Vagina (tissue), 2 donors: ENCODE measurements at regions not wholly inside any gene's neighbourhood (a gene's known extent, or its start where the extent isn't known, plus 50 kb on each side); places are given as distances from the start of the nearest gene placed in this dataset.
"Not testable (repeated sequence)": the region's sequence is repeated elsewhere in the genome, so short reads cannot be mapped to it uniquely, and the experiment has no call there.

Source experiments
- DNase-seq, 2 donors: peaks; one replicate each; pipeline ENCODE4 v3.0.0-alpha.2; 2017; ENCODE audit errors: extremely low spot score in 2 of 2
- H3K27ac ChIP-seq: fragments of 200-600 bp; sonication (generic); one replicate; pipeline ENCODE4 v1.5.1; 2019
- H3K27me3 ChIP-seq: fragments of 200-600 bp; sonication (generic); one replicate; pipeline ENCODE4 v1.5.1; 2019
- H3K36me3 ChIP-seq, 2 donors: fragments of 200-600 bp; sonication (generic); one replicate each; pipeline ENCODE4 v1.5.1; 2017 to 2019
- H3K4me1 ChIP-seq: fragments of 200-600 bp; sonication (generic); one replicate; pipeline ENCODE4 v1.5.1; 2019
- H3K4me3 ChIP-seq, 2 donors: fragments of 200-600 bp; sonication (generic); 1 replicate in 1 of 2; 2 replicates in 1 of 2; pipeline ENCODE4 v1.5.1; 2016 to 2019
- H3K9me3 ChIP-seq: fragments of 200-600 bp; sonication (generic); one replicate; pipeline ENCODE4 v1.5.1; 2019
- POLR2A ChIP-seq, 2 donors: fragments of 450-650 bp; IDR thresholded peaks; one replicate each; pipeline ENCODE4 v1.6.1; 2017; ENCODE audit warnings: antibody characterized with exemption in 2 of 2, mild to moderate bottlenecking in 2 of 2, moderate library complexity in 2 of 2
- POLR2AphosphoS5 ChIP-seq, 2 donors: sonication (generic); formaldehyde crosslinking; IDR thresholded peaks; one replicate each; pipeline ENCODE4 v1.9.0; 2017; ENCODE audit warnings: antibody characterized with exemption in 2 of 2, mild to moderate bottlenecking in 2 of 2, low read depth in 1 of 2; ENCODE audit not compliant: insufficient read depth in 1 of 2
- intact Hi-C: fragments of 100-400 bp; cut with DNase I; formaldehyde crosslinking; loops from one replicate; pipeline ENCODE4 v1.15.1; 2023
- TF ChIP-seq, protein P1 (sequence below), 3 experiments: fragments of 450-650 bp in 2 of 3; fragments of 200-600 bp in 1 of 3; sonication (generic) in 1 of 3; IDR thresholded peaks; one replicate each; pipeline ENCODE4 v1.5.1; 2017 to 2019; ENCODE audit warnings: antibody characterized with exemption in 3 of 3, mild to moderate bottlenecking in 2 of 3, moderate library complexity in 2 of 3

DNA sequence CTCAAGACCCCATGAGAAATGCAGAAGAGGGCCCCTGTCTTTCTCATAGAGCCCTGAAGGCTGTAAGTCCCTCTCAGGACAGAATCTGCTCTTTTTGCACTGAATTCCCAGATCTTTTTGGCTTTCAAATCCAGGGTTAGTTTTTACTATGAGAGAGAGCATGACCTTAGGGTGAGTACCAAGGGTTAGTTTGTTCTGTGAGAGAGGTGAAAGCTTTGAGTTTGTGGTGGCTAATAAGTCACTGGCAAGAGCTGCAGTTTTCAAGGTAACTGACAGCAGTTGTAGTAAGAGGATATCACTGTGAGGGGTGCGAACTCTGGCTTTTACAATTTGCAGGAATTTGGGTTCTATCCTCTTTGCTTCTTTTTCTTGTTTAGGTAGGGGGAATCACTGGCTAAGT lies 248.4 kb upstream of the KCNH7 start:
- Histone ChIP-seq H3K4me1 (no peaks in the 10 kb centered on the region), H3K27ac (no peak overlapping the region), H3K9me3 (no peaks in the 10 kb centered on the region), H3K27me3 (no peaks in the 10 kb centered on the region), H3K36me3 (no peaks in the 10 kb centered on the region), H3K4me3 (no peak overlapping the region)
- TF ChIP-seq, protein P1, sequence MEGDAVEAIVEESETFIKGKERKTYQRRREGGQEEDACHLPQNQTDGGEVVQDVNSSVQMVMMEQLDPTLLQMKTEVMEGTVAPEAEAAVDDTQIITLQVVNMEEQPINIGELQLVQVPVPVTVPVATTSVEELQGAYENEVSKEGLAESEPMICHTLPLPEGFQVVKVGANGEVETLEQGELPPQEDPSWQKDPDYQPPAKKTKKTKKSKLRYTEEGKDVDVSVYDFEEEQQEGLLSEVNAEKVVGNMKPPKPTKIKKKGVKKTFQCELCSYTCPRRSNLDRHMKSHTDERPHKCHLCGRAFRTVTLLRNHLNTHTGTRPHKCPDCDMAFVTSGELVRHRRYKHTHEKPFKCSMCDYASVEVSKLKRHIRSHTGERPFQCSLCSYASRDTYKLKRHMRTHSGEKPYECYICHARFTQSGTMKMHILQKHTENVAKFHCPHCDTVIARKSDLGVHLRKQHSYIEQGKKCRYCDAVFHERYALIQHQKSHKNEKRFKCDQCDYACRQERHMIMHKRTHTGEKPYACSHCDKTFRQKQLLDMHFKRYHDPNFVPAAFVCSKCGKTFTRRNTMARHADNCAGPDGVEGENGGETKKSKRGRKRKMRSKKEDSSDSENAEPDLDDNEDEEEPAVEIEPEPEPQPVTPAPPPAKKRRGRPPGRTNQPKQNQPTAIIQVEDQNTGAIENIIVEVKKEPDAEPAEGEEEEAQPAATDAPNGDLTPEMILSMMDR (IDR thresholded peaks at IDR 0.05) = no peak
- TF ChIP-seq POLR2AphosphoS5 (IDR thresholded peaks at IDR 0.05; ENCODE audit: insufficient read depth in 1 of 2, low read depth in 1 of 2) = no peak
- TF ChIP-seq POLR2A (IDR thresholded peaks at IDR 0.05) = no peak
- DNase-seq = no peak
- intact Hi-C loops = no loop called here

DNA sequence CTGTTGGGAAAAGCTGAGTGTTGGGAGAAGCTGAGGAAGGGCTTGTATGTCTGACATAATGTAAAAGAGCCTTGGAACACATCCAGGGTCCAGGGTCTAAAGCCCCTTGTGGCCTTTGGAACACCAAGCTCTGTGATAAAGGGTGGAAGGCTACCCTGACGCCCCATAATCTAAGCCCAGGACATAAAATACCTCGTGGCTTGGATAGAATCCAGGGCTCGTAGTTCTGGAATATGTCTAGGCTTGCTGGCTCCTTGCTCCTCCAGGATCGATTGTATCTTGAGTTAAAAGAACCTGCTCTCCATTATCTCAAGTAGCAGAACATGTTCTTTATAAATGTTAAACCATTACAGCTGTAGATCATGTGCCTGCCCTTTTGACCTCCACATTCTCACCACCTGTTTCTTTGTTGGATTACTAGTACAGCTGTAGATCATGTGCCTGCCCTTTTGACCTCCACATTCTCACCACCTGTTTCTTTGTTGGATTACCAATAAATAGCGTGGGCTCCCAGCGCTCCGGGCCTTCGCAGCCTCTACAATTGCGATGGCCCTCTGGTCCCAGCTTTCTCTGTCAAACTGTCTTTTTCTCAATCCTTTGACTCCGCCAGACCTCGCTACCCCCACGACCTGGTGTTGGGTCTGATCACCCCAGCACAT lies 246.9 kb upstream of the KCNH7 start:
- DNase-seq, H3K9me3 ChIP-seq, H3K27ac ChIP-seq, H3K36me3 ChIP-seq, H3K4me1 ChIP-seq, intact Hi-C loops, H3K27me3 ChIP-seq, H3K4me3 ChIP-seq: not testable (repeated sequence)

DNA sequence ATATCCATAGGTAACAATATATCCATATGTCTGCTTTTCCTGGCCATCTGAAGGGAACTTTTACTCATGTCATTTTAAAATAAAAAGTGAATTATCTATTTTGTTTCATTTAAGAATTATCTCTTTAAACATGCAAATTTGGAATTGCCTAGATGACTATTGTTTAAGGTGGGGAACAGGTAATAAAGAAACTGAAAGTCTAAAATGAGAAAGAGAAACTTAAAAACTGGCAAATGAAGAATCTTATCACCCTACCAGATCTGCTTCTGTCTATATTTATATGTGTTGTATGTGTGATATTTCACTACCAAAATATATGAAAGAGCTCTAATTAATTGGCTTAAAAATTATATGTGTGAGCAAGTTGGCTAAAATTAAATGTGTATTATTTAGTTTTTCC lies 243.2 kb upstream of the KCNH7 start:
- TF ChIP-seq POLR2A (IDR thresholded peaks at IDR 0.05) (no peak), POLR2AphosphoS5 (IDR thresholded peaks at IDR 0.05; ENCODE audit: insufficient read depth in 1 of 2, low read depth in 1 of 2) (no peak)
- TF ChIP-seq, protein P1 (IDR thresholded peaks at IDR 0.05) = no peak
- H3K27ac ChIP-seq = no peak overlapping the region
- no peak overlapping the region for H3K4me3 ChIP-seq
- H3K9me3 ChIP-seq = no peaks in the 10 kb centered on the region
- DNase-seq = no peak
- no peaks in the 10 kb centered on the region for H3K36me3 ChIP-seq
- no peaks in the 10 kb centered on the region for H3K4me1 ChIP-seq
- intact Hi-C loops = no loop called here
- no peaks in the 10 kb centered on the region for H3K27me3 ChIP-seq

DNA sequence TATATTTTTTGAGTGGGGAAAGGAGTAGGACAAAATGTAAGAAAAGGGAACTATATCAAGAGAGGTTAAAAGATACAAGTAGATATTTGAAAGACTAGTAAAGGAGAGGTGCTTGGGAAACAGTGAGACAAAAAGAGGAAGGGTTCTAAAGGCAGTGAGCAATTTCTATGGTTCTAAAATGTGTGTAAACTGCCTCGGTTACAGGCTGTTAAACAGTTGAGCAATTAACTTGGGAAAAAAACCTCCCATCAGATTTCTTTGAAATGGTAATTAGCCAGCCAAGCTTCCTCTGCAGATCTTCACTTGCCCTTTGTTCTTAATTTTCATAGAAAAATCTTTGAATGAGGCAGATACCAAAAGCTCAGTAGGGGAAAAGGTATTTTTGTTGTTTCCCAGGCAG lies 238.7 kb upstream of the KCNH7 start:
- Histone ChIP-seq H3K4me1 (no peaks in the 10 kb centered on the region), H3K27me3 (no peaks in the 10 kb centered on the region), H3K27ac (no peak overlapping the region), H3K36me3 (no peaks in the 10 kb centered on the region), H3K4me3 (no peak overlapping the region), H3K9me3 (no peaks in the 10 kb centered on the region)
- DNase-seq = no peak
- intact Hi-C loops = no loop called here
- TF ChIP-seq POLR2A (IDR thresholded peaks at IDR 0.05) = no peak
- TF ChIP-seq POLR2AphosphoS5 (IDR thresholded peaks at IDR 0.05; ENCODE audit: insufficient read depth in 1 of 2, low read depth in 1 of 2) = no peak
- TF ChIP-seq, protein P1 (IDR thresholded peaks at IDR 0.05) = no peak

DNA sequence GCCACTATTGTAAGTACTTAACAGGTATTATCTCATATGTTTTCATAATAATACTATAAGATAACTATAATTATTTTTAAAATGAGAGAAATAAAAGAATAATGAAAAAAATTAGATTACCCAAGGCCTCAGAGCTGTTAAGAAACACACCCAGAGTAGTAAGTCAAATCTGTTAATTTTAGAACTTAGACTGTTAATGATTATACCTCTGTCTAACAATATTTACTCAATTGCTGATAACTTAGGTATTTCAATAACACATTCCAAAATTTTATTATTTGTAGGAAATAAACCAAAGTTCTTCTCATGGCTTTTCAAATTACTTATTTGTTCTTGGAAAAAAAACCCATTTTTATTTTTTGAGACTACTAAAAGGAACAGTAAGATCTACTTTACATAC lies 227.5 kb upstream of the KCNH7 start:
- TF ChIP-seq, protein P1 (IDR thresholded peaks at IDR 0.05) = no peak
- no peak for TF ChIP-seq POLR2AphosphoS5 (IDR thresholded peaks at IDR 0.05; ENCODE audit: insufficient read depth in 1 of 2, low read depth in 1 of 2)
- no peak for TF ChIP-seq POLR2A (IDR thresholded peaks at IDR 0.05)
- Histone ChIP-seq H3K27ac (no peak overlapping the region), H3K9me3 (no peaks in the 10 kb centered on the region), H3K4me3 (no peak overlapping the region), H3K27me3 (no peaks in the 10 kb centered on the region), H3K36me3 (no peaks in the 10 kb centered on the region), H3K4me1 (no peaks in the 10 kb centered on the region)
- intact Hi-C loops = no loop called here
- DNase-seq = no peak
